ENCODE measurements at regions not wholly inside any gene's neighbourhood (a gene's known extent, or its start where the extent isn't known, plus 50 kb on each side); places are given as distances from the start of the nearest gene placed in this dataset.

- 83% methylated on average over 2 of the region's 6 CpGs for WGBS (ENCODE audit: insufficient coverage)
- Histone ChIP-seq H3K9me3 (replicated peaks; ENCODE audit: control insufficient read depth, low read depth, low read length) (no peaks in the 10 kb centered on the region), H3K27me3 (ENCODE audit: control insufficient read depth, insufficient read depth, low read length) (peaks cover 14% of the 10 kb centered on the region), H3K4me1 (ENCODE audit: control insufficient read depth, insufficient read depth, low read length) (peaks cover 3% of the 10 kb centered on the region), H3K4me3 (ENCODE audit: low read length) (no peak overlapping the region), H3K36me3 (ENCODE audit: control insufficient read depth, insufficient read depth, low read length) (no peaks in the 10 kb centered on the region), H3K27ac (ENCODE audit: low read length) (no peak overlapping the region)
- no peak for DNase-seq
Measured at GRCh38 chr18:26650310-26651268, 102.2 kb upstream of the KCTD1 start.

- Histone ChIP-seq H3K27me3 (ENCODE audit: control insufficient read depth, insufficient read depth, low read length) (peaks cover 10% of the 10 kb centered on the region), H3K4me1 (ENCODE audit: control insufficient read depth, insufficient read depth, low read length) (no peaks in the 10 kb centered on the region), H3K4me3 (ENCODE audit: low read length) (no peak overlapping the region), H3K36me3 (ENCODE audit: control insufficient read depth, insufficient read depth, low read length) (no peaks in the 10 kb centered on the region), H3K27ac (ENCODE audit: low read length) (no peak overlapping the region), H3K9me3 (replicated peaks; ENCODE audit: control insufficient read depth, low read depth, low read length) (no peaks in the 10 kb centered on the region)
- 20% methylated on average over 1 of the region's 6 CpGs for WGBS (ENCODE audit: insufficient coverage)
- no peak for DNase-seq
Measured at GRCh38 chr18:26649193-26649543, 100.8 kb upstream of the KCTD1 start.

- no peaks in the 10 kb centered on the region for H3K36me3 ChIP-seq (ENCODE audit: control insufficient read depth, insufficient read depth, low read length)
- no peaks in the 10 kb centered on the region for H3K4me1 ChIP-seq (ENCODE audit: control insufficient read depth, insufficient read depth, low read length)
- H3K27me3 ChIP-seq (ENCODE audit: control insufficient read depth, insufficient read depth, low read length) = peaks cover 10% of the 10 kb centered on the region
- H3K27ac ChIP-seq (ENCODE audit: low read length) = no peak overlapping the region
- no peak for DNase-seq
- no peak overlapping the region for H3K4me3 ChIP-seq (ENCODE audit: low read length)
- H3K9me3 ChIP-seq (replicated peaks; ENCODE audit: control insufficient read depth, low read depth, low read length) = no peaks in the 10 kb centered on the region
- 100% methylated on average over 1 of the region's 6 CpGs for WGBS (ENCODE audit: insufficient coverage)
Measured at GRCh38 chr18:26648509-26649192, 100.3 kb upstream of the KCTD1 start.

GRCh38 chr18:26646901-26647300, 98.5 kb upstream of the KCTD1 start:
- Histone ChIP-seq H3K27me3 (ENCODE audit: control insufficient read depth, insufficient read depth, low read length) (peaks cover 9% of the 10 kb centered on the region), H3K4me3 (ENCODE audit: low read length) (no peak overlapping the region), H3K36me3 (ENCODE audit: control insufficient read depth, insufficient read depth, low read length) (no peaks in the 10 kb centered on the region), H3K27ac (ENCODE audit: low read length) (no peak overlapping the region), H3K9me3 (replicated peaks; ENCODE audit: control insufficient read depth, low read depth, low read length) (no peaks in the 10 kb centered on the region), H3K4me1 (ENCODE audit: control insufficient read depth, insufficient read depth, low read length) (no peaks in the 10 kb centered on the region)
- no CpG with 5 or more reads among the region's 4 CpGs for WGBS (ENCODE audit: insufficient coverage)
- no peak for DNase-seq

- 71% methylated on average over 10 of the region's 14 CpGs for WGBS (ENCODE audit: insufficient coverage)
- no peak overlapping the region for H3K4me3 ChIP-seq (ENCODE audit: low read length)
- no peaks in the 10 kb centered on the region for H3K4me1 ChIP-seq (ENCODE audit: control insufficient read depth, insufficient read depth, low read length)
- H3K27me3 ChIP-seq (ENCODE audit: control insufficient read depth, insufficient read depth, low read length) = no peaks in the 10 kb centered on the region
- peak; percentile 41 for DNase-seq
- H3K36me3 ChIP-seq (ENCODE audit: control insufficient read depth, insufficient read depth, low read length) = no peaks in the 10 kb centered on the region
- H3K27ac ChIP-seq (ENCODE audit: low read length) = no peak overlapping the region
- no peaks in the 10 kb centered on the region for H3K9me3 ChIP-seq (replicated peaks; ENCODE audit: control insufficient read depth, low read depth, low read length)
Measured at GRCh38 chr18:26642440-26643348, 94.3 kb upstream of the KCTD1 start.

- no peaks in the 10 kb centered on the region for H3K36me3 ChIP-seq (ENCODE audit: control insufficient read depth, insufficient read depth, low read length)
- no peaks in the 10 kb centered on the region for H3K27me3 ChIP-seq (ENCODE audit: control insufficient read depth, insufficient read depth, low read length)
- no peak for DNase-seq
- no peaks in the 10 kb centered on the region for H3K9me3 ChIP-seq (replicated peaks; ENCODE audit: control insufficient read depth, low read depth, low read length)
- H3K4me3 ChIP-seq (ENCODE audit: low read length) = no peak overlapping the region
- no peak overlapping the region for H3K27ac ChIP-seq (ENCODE audit: low read length)
- 62% methylated on average over 4 of the region's 5 CpGs for WGBS (ENCODE audit: insufficient coverage)
- no peaks in the 10 kb centered on the region for H3K4me1 ChIP-seq (ENCODE audit: control insufficient read depth, insufficient read depth, low read length)
Measured at GRCh38 chr18:26640541-26640940, 92.2 kb upstream of the KCTD1 start.

GRCh38 chr18:26639149-26639548, 90.8 kb upstream of the KCTD1 start:
- H3K4me3 ChIP-seq (ENCODE audit: low read length) = no peak overlapping the region
- H3K36me3 ChIP-seq (ENCODE audit: control insufficient read depth, insufficient read depth, low read length) = no peaks in the 10 kb centered on the region
- H3K27ac ChIP-seq (ENCODE audit: low read length) = no peak overlapping the region
- H3K9me3 ChIP-seq (replicated peaks; ENCODE audit: control insufficient read depth, low read depth, low read length) = no peaks in the 10 kb centered on the region
- 83% methylated on average over 4 of the region's 7 CpGs for WGBS (ENCODE audit: insufficient coverage)
- no peak for DNase-seq
- no peaks in the 10 kb centered on the region for H3K27me3 ChIP-seq (ENCODE audit: control insufficient read depth, insufficient read depth, low read length)
- H3K4me1 ChIP-seq (ENCODE audit: control insufficient read depth, insufficient read depth, low read length) = no peaks in the 10 kb centered on the region

GRCh38 chr18:26637983-26638382, 89.6 kb upstream of the KCTD1 start:
- no peaks in the 10 kb centered on the region for H3K4me1 ChIP-seq (ENCODE audit: control insufficient read depth, insufficient read depth, low read length)
- DNase-seq = no peak
- no CpG with 5 or more reads among the region's 2 CpGs for WGBS (ENCODE audit: insufficient coverage)

GRCh38 chr18:26637324-26637723, 89.0 kb upstream of the KCTD1 start:
- DNase-seq = no peak
- Histone ChIP-seq H3K36me3 (ENCODE audit: control insufficient read depth, insufficient read depth, low read length) (no peaks in the 10 kb centered on the region), H3K27ac (ENCODE audit: low read length) (no peak overlapping the region), H3K4me3 (ENCODE audit: low read length) (no peak overlapping the region), H3K27me3 (ENCODE audit: control insufficient read depth, insufficient read depth, low read length) (no peaks in the 10 kb centered on the region), H3K4me1 (ENCODE audit: control insufficient read depth, insufficient read depth, low read length) (no peaks in the 10 kb centered on the region), H3K9me3 (replicated peaks; ENCODE audit: control insufficient read depth, low read depth, low read length) (no peaks in the 10 kb centered on the region)
- 38% methylated on average over 6 of the region's 8 CpGs for WGBS (ENCODE audit: insufficient coverage)

More at GRCh38 chr18:26637983-26638382, 89.6 kb upstream of the KCTD1 start:
- Histone ChIP-seq H3K27ac (ENCODE audit: low read length) (no peak overlapping the region), H3K36me3 (ENCODE audit: control insufficient read depth, insufficient read depth, low read length) (no peaks in the 10 kb centered on the region), H3K27me3 (ENCODE audit: control insufficient read depth, insufficient read depth, low read length) (no peaks in the 10 kb centered on the region), H3K4me3 (ENCODE audit: low read length) (no peak overlapping the region), H3K9me3 (replicated peaks; ENCODE audit: control insufficient read depth, low read depth, low read length) (no peaks in the 10 kb centered on the region)

GRCh38 chr18:26635466-26635865, 87.1 kb upstream of the KCTD1 start:
- Histone ChIP-seq H3K9me3 (replicated peaks; ENCODE audit: control insufficient read depth, low read depth, low read length) (no peaks in the 10 kb centered on the region), H3K4me1 (ENCODE audit: control insufficient read depth, insufficient read depth, low read length) (no peaks in the 10 kb centered on the region), H3K4me3 (ENCODE audit: low read length) (no peak overlapping the region), H3K36me3 (ENCODE audit: control insufficient read depth, insufficient read depth, low read length) (no peaks in the 10 kb centered on the region), H3K27ac (ENCODE audit: low read length) (no peak overlapping the region), H3K27me3 (ENCODE audit: control insufficient read depth, insufficient read depth, low read length) (no peaks in the 10 kb centered on the region)
- 100% methylated on average over 2 of the region's 4 CpGs for WGBS (ENCODE audit: insufficient coverage)
- DNase-seq = no peak
